A549 (cell line): ENCODE measurements at regions not wholly inside any gene's neighbourhood (a gene's known extent, or its start where the extent isn't known, plus 50 kb on each side); places are given as distances from the start of the nearest gene placed in this dataset.

Experiments used
- ATAC-seq, 2 experiments: fragments of 200-7000 bp in 1 of 2; fragments of >200 bp in 1 of 2; cut with Nextera tagmentation in 1 of 2; cut with Tn5 transposase in 1 of 2; 3 replicates each; pipeline versions ENCODE4 v1.8.0 to v1.9.1; 2018 to 2020; ENCODE audit warnings: mild to moderate bottlenecking in 1 of 2, moderate library complexity in 1 of 2
- CTCF ChIA-PET: fragments of 300-600 bp; sonication (Branson Sonifier 250); formaldehyde crosslinking; extraction: SDS; loops from one replicate; lab custom pipeline; 2021; ENCODE audit warnings: antibody characterized with exemption, inconsistent platforms; lab: Yijun Ruan, JAX
- POLR2A ChIA-PET: fragments of 350-600 bp; formaldehyde crosslinking; extraction: SDS; loops from one replicate; lab custom pipeline; 2021; ENCODE audit warnings: antibody characterized with exemption, inconsistent platforms; lab: Yijun Ruan, JAX
- DNase-seq, 2 experiments: peaks; one replicate each; pipeline versions ENCODE4 v3.0.0 to v3.0.0-alpha.2; 2011 to 2016; ENCODE audit warnings: low read depth in 1 of 2, low spot score in 1 of 2
- FAIRE-seq: peaks from 2 replicates; lab custom pipeline; 2011; peaks lifted over from hg19 to GRCh38; lab: Jason Lieb, UNC
- H3K27ac ChIP-seq, 2 experiments: fragments of >200 bp; sonication (Bioruptor Twin); formaldehyde crosslinking; 3 replicates each; pipeline ENCODE4 v1.5.1; 2016 to 2017
- H3K4me1 ChIP-seq: fragments of >200 bp; sonication (Bioruptor Twin); formaldehyde crosslinking; 3 replicates; pipeline ENCODE4 v1.6.1; 2016
- H3K4me2 ChIP-seq: fragments of >200 bp; sonication (Bioruptor Twin); formaldehyde crosslinking; 3 replicates; pipeline ENCODE4 v1.6.1; 2016
- H3K4me3 ChIP-seq: fragments of >200 bp; sonication (Bioruptor Twin); formaldehyde crosslinking; 3 replicates; pipeline ENCODE4 v1.5.1; 2016
- H3K9me3 ChIP-seq: fragments of >200 bp; sonication (Bioruptor Twin); formaldehyde crosslinking; 3 replicates; pipeline ENCODE4 v1.6.1; 2016
- ATOH8 ChIP-seq: fragments of 250-450 bp; sonication (Bioruptor Pico); IDR thresholded peaks from 2 replicates; pipeline ENCODE4 v1.5.0; 2020; ENCODE audit warnings: low read depth, mild to moderate bottlenecking, moderate library complexity
- CBX2 ChIP-seq: fragments of 200-600 bp; sonication (generic); IDR thresholded peaks from 2 replicates; pipeline ENCODE4 v1.6.1; 2016; ENCODE audit warnings: low read depth, mild to moderate bottlenecking, borderline replicate concordance
- CHD4 ChIP-seq: fragments of 200-600 bp; sonication (generic); IDR thresholded peaks from 2 replicates; pipeline ENCODE4 v1.6.1; 2016; ENCODE audit warnings: antibody characterized with exemption, mild to moderate bottlenecking, borderline replicate concordance
- CTCF ChIP-seq: fragments of >200 bp; sonication (Bioruptor Twin); formaldehyde crosslinking; IDR thresholded peaks from 3 replicates; pipeline ENCODE4 v1.5.1; 2016
- EHF ChIP-seq: fragments of 250-450 bp; sonication (Bioruptor Pico); IDR thresholded peaks from 2 replicates; pipeline ENCODE4 v1.5.0; 2020; ENCODE audit warnings: mild to moderate bottlenecking
- EP300 ChIP-seq, 2 experiments: fragments of >200 bp; sonication (Bioruptor Twin); formaldehyde crosslinking; IDR thresholded peaks; 2 replicates in 1 of 2; 3 replicates in 1 of 2; pipeline ENCODE4 v1.6.1; 2016 to 2017
- ESRRA ChIP-seq: fragments of 150-350 bp; IDR thresholded peaks from 2 replicates; pipeline ENCODE4 v1.6.1; 2014; ENCODE audit warnings: mild to moderate bottlenecking, low read length, borderline replicate concordance
- FOXS1 ChIP-seq: fragments of 250-450 bp; sonication (Bioruptor Pico); IDR thresholded peaks from 2 replicates; pipeline ENCODE4 v1.5.0; 2020; ENCODE audit warnings: mild to moderate bottlenecking, moderate library complexity
- GATA3 ChIP-seq: IDR thresholded peaks from 2 replicates; pipeline ENCODE4 v1.6.1; 2012; ENCODE audit warnings: borderline replicate concordance
- HDAC2 ChIP-seq: fragments of 200-600 bp; sonication (generic); IDR thresholded peaks from 2 replicates; pipeline ENCODE4 v1.6.1; 2016
- HES2 ChIP-seq: fragments of >200 bp; sonication (Bioruptor Twin); formaldehyde crosslinking; IDR thresholded peaks from 2 replicates; pipeline ENCODE4 v1.6.1; 2016
- HMGXB4 ChIP-seq: fragments of 250-450 bp; sonication (Bioruptor Pico); IDR thresholded peaks from 2 replicates; pipeline ENCODE4 v1.5.0; 2021; ENCODE audit warnings: mild to moderate bottlenecking, moderate library complexity, borderline replicate concordance
- HOXA7 ChIP-seq: fragments of 250-450 bp; sonication (Bioruptor Pico); IDR thresholded peaks from 2 replicates; pipeline ENCODE4 v1.5.0; 2020; ENCODE audit warnings: mild to moderate bottlenecking, moderate library complexity
- JUN ChIP-seq, 2 experiments: fragments of >200 bp; sonication (Bioruptor Twin); formaldehyde crosslinking; IDR thresholded peaks; 2 replicates in 1 of 2; 3 replicates in 1 of 2; pipeline ENCODE4 v1.6.1; 2016 to 2017
- KDM1A ChIP-seq: fragments of 200-600 bp; sonication (generic); IDR thresholded peaks from 2 replicates; pipeline ENCODE4 v1.6.1; 2016; ENCODE audit warnings: low read depth, mild to moderate bottlenecking
- KDM5A ChIP-seq: fragments of 200-600 bp; sonication (generic); IDR thresholded peaks from 2 replicates; pipeline ENCODE4 v1.6.1; 2016; ENCODE audit warnings: antibody characterized with exemption, mild to moderate bottlenecking
- MAFK ChIP-seq: fragments of 450-650 bp; IDR thresholded peaks from 2 replicates; pipeline ENCODE4 v1.6.1; 2014; ENCODE audit not compliant: partially characterized antibody
- MAX ChIP-seq: IDR thresholded peaks from 2 replicates; pipeline ENCODE4 v1.6.1; 2012
- MAZ ChIP-seq: fragments of 150-350 bp; IDR thresholded peaks from 2 replicates; pipeline ENCODE4 v1.6.1; 2014; ENCODE audit warnings: antibody characterized with exemption, low read depth, low read length, borderline replicate concordance
- MYC ChIP-seq: IDR thresholded peaks from 2 replicates; pipeline ENCODE4 v1.6.1; 2012; ENCODE audit warnings: mild to moderate bottlenecking, inconsistent platforms, low read length, improper control_type of control experiment, borderline replicate concordance
- NFE2L2 ChIP-seq: fragments of 150-350 bp; conservative IDR thresholded peaks from 2 replicates; pipeline ENCODE4 v1.6.1; 2014; ENCODE audit warnings: low read length
- NPAS2 ChIP-seq: fragments of 250-450 bp; sonication (Bioruptor Pico); IDR thresholded peaks from 2 replicates; pipeline ENCODE4 v1.8.0; 2022; ENCODE audit warnings: mild to moderate bottlenecking, moderate library complexity, borderline replicate concordance
- NR3C1 ChIP-seq: fragments of >200 bp; sonication (Bioruptor Twin); formaldehyde crosslinking; IDR thresholded peaks from 3 replicates; pipeline ENCODE4 v1.6.1; 2017
- RARB ChIP-seq: fragments of 250-450 bp; sonication (Bioruptor Pico); IDR thresholded peaks from 2 replicates; pipeline ENCODE4 v1.8.0; 2021; ENCODE audit warnings: mild to moderate bottlenecking, moderate library complexity
- RFX5 ChIP-seq: fragments of 450-650 bp; IDR thresholded peaks from 2 replicates; pipeline ENCODE4 v1.7.1; 2014; ENCODE audit warnings: antibody characterized with exemption, mild to moderate bottlenecking, moderate library complexity
- TFCP2L1 ChIP-seq: fragments of 250-450 bp; sonication (Bioruptor Pico); IDR thresholded peaks from 2 replicates; pipeline ENCODE4 v1.5.0; 2021; ENCODE audit warnings: mild to moderate bottlenecking
- ZC3H11A ChIP-seq: fragments of 450-650 bp; IDR thresholded peaks from 2 replicates; pipeline ENCODE4 v1.6.1; 2014; ENCODE audit warnings: antibody characterized with exemption, mild to moderate bottlenecking
- ZFP36 ChIP-seq: fragments of 450-650 bp; IDR thresholded peaks from 2 replicates; pipeline ENCODE4 v1.6.1; 2014; ENCODE audit warnings: borderline replicate concordance; ENCODE audit not compliant: partially characterized antibody
- WGBS: methylation state at CpG from one replicate; pipeline ENCODE4 v1.1.6; 2017; ENCODE audit errors: missing lambda C conversion rate; 5-methylcytosine and 5-hydroxymethylcytosine counted together

GRCh38 chr9:24462951-24463350, 82.7 kb downstream of the IZUMO3 start:
- Histone ChIP-seq H3K4me1 (no peaks in the 10 kb centered on the region), H3K27ac (no peak overlapping the region), H3K9me3 (no peaks in the 10 kb centered on the region), H3K4me3 (no peak overlapping the region), H3K4me2 (no peak overlapping the region)
- under 1% methylated on average over 4 of the region's 4 CpGs for WGBS
- POLR2A ChIA-PET, result no interaction called here
- DNase-seq (no peak), FAIRE-seq (no peak), ATAC-seq (no peak)
- CTCF ChIA-PET, result no interaction called here
- TF ChIP-seq GATA3, result no peak
- TF ChIP-seq ZC3H11A, result no peak
- no peak for TF ChIP-seq JUN (IDR thresholded peaks at IDR 0.05)
- TF ChIP-seq FOXS1 (CRISPR knock-in tag), result no peak
- no peak for TF ChIP-seq HOXA7 (CRISPR knock-in tag)
- TF ChIP-seq CHD4, result no peak
- TF ChIP-seq EP300 (IDR thresholded peaks at IDR 0.05), result no peak
- no peak for TF ChIP-seq KDM5A
- TF ChIP-seq MAX, result no peak
- TF ChIP-seq CBX2, result no peak
- no peak for TF ChIP-seq KDM1A
- TF ChIP-seq NPAS2 (CRISPR knock-in tag), result no peak
- TF ChIP-seq ESRRA, result no peak
- no peak for TF ChIP-seq HDAC2
- TF ChIP-seq HES2, result no peak
- no peak for TF ChIP-seq MYC
- TF ChIP-seq RARB (CRISPR knock-in tag), result no peak

GRCh38 chr9:24460781-24461180, 84.9 kb downstream of the IZUMO3 start:
- CTCF ChIA-PET, result no interaction called here
- H3K9me3 ChIP-seq, result no peaks in the 10 kb centered on the region
- DNase-seq (no peak), FAIRE-seq (no peak), ATAC-seq (no peak)
- no peak for TF ChIP-seq CHD4
- TF ChIP-seq TFCP2L1 (CRISPR knock-in tag), result no peak
- TF ChIP-seq EHF (CRISPR knock-in tag), result no peak
- TF ChIP-seq FOXS1 (CRISPR knock-in tag), result no peak
- TF ChIP-seq CTCF, result no peak
- H3K4me2 ChIP-seq, result no peak overlapping the region
- WGBS, result 14% methylated on average over 5 of the region's 5 CpGs
- no peak overlapping the region for H3K27ac ChIP-seq
- POLR2A ChIA-PET, result no interaction called here
- no peaks in the 10 kb centered on the region for H3K4me1 ChIP-seq
- H3K4me3 ChIP-seq, result no peak overlapping the region

- Histone ChIP-seq H3K4me3 (no peak overlapping the region), H3K4me1 (no peaks in the 10 kb centered on the region), H3K9me3 (no peaks in the 10 kb centered on the region), H3K4me2 (no peak overlapping the region), H3K27ac (no peak overlapping the region)
- 3% methylated on average over 1 of the region's 1 CpG for WGBS
- DNase-seq, result no peak
- no peak for FAIRE-seq
- ATAC-seq, result no peak
- TF ChIP-seq TFCP2L1 (CRISPR knock-in tag), result no peak
- TF ChIP-seq ATOH8 (CRISPR knock-in tag), result no peak
- no peak for TF ChIP-seq RFX5
- TF ChIP-seq MAFK, result no peak
- no peak for TF ChIP-seq JUN (IDR thresholded peaks at IDR 0.05)
- TF ChIP-seq KDM1A, result no peak
- TF ChIP-seq NPAS2 (CRISPR knock-in tag), result no peak
- TF ChIP-seq NR3C1, result no peak
- no peak for TF ChIP-seq NFE2L2
- no peak for TF ChIP-seq MAZ
- TF ChIP-seq ZC3H11A, result no peak
- TF ChIP-seq HMGXB4, result no peak
- no peak for TF ChIP-seq MYC
- TF ChIP-seq GATA3, result no peak
- TF ChIP-seq ZFP36, result no peak
- POLR2A ChIA-PET, result no interaction called here
- CTCF ChIA-PET, result no interaction called here
Measured at GRCh38 chr9:24459953-24460352, 85.7 kb downstream of the IZUMO3 start.
